H9 (cell line): ENCODE measurements at regions not wholly inside any gene's neighbourhood (a gene's known extent, or its start where the extent isn't known, plus 50 kb on each side); places are given as distances from the start of the nearest gene placed in this dataset.

Source experiments
- DNase-seq: peaks from one replicate; pipeline ENCODE4 v3.0.0-alpha.2; 2017
- H2AFZ ChIP-seq: one replicate; pipeline ENCODE4 v1.6.1; 2013; ENCODE audit warnings: mild to moderate bottlenecking, low read length, control low read depth, moderate library complexity
- H2AK5ac ChIP-seq: 2 replicates; pipeline ENCODE4 v1.6.1; 2013; ENCODE audit warnings: low read length, control low read depth, mixed read lengths; ENCODE audit not compliant: insufficient read length
- H2BK120ac ChIP-seq: one replicate; pipeline ENCODE4 v1.6.1; 2013; ENCODE audit warnings: low read depth, mild to moderate bottlenecking, low read length, control low read depth, inconsistent platforms; ENCODE audit not compliant: poor library complexity, severe bottlenecking
- H2BK12ac ChIP-seq: 2 replicates; pipeline ENCODE4 v1.6.1; 2013; ENCODE audit warnings: low read length, control low read depth, mixed read lengths, low read depth; ENCODE audit not compliant: insufficient read length
- H2BK15ac ChIP-seq: 2 replicates; pipeline ENCODE4 v1.6.1; 2013; ENCODE audit warnings: low read depth, low read length, control low read depth
- H2BK20ac ChIP-seq: one replicate; pipeline ENCODE4 v1.6.1; 2013; ENCODE audit warnings: low read depth, mild to moderate bottlenecking, low read length, control low read depth, inconsistent platforms; ENCODE audit not compliant: poor library complexity, severe bottlenecking
- H2BK5ac ChIP-seq: 2 replicates; pipeline ENCODE4 v1.6.1; 2013; ENCODE audit warnings: low read length, control low read depth, mixed read lengths; ENCODE audit not compliant: insufficient read length
- H3K14ac ChIP-seq: 2 replicates; pipeline ENCODE4 v1.6.1; 2013; ENCODE audit warnings: low read length, control low read depth; ENCODE audit not compliant: insufficient read depth
- H3K18ac ChIP-seq: 2 replicates; pipeline ENCODE4 v1.6.1; 2013; ENCODE audit warnings: low read depth, mild to moderate bottlenecking, mixed read lengths, low read length, control low read depth; ENCODE audit not compliant: insufficient read length
- H3K23ac ChIP-seq: 2 replicates; pipeline ENCODE4 v1.6.1; 2013; ENCODE audit warnings: low read length, control low read depth, mixed read lengths, low read depth; ENCODE audit not compliant: insufficient read length
- H3K23me2 ChIP-seq: 2 replicates; pipeline ENCODE4 v1.6.1; 2013; ENCODE audit warnings: low read depth, mild to moderate bottlenecking, mixed read lengths, low read length, control low read depth; ENCODE audit not compliant: insufficient read length, poor library complexity, severe bottlenecking
- H3K27ac ChIP-seq: 2 replicates; pipeline ENCODE4 v1.5.1; 2013; ENCODE audit warnings: low read length, control low read depth, mixed read lengths, low read depth; ENCODE audit not compliant: insufficient read length
- H3K27me3 ChIP-seq: 2 replicates; pipeline ENCODE4 v1.6.1; 2013; ENCODE audit warnings: low read length, control low read depth, inconsistent platforms; ENCODE audit not compliant: insufficient read depth
- H3K4ac ChIP-seq: 2 replicates; pipeline ENCODE4 v1.6.1; 2013; ENCODE audit warnings: low read depth, mild to moderate bottlenecking, control low read depth, inconsistent platforms, low read length, moderate library complexity
- H3K4me1 ChIP-seq: 2 replicates; pipeline ENCODE4 v1.6.1; 2013; ENCODE audit warnings: low read length, control low read depth, inconsistent platforms; ENCODE audit not compliant: insufficient read depth
- H3K4me2 ChIP-seq: 2 replicates; pipeline ENCODE4 v1.6.1; 2013; ENCODE audit warnings: low read length, control low read depth, mixed read lengths; ENCODE audit not compliant: insufficient read length, insufficient read depth
- H3K56ac ChIP-seq: 2 replicates; pipeline ENCODE4 v1.6.1; 2013; ENCODE audit warnings: low read depth, mild to moderate bottlenecking, mixed read lengths, low read length, control low read depth; ENCODE audit not compliant: insufficient read length
- H3K79me1 ChIP-seq: 2 replicates; pipeline ENCODE4 v1.6.1; 2013; ENCODE audit warnings: low read depth, mild to moderate bottlenecking, moderate library complexity, low read length, control low read depth, inconsistent platforms; ENCODE audit not compliant: insufficient read depth, poor library complexity, severe bottlenecking
- H3K79me2 ChIP-seq: 2 replicates; pipeline ENCODE4 v1.6.1; 2013; ENCODE audit warnings: low read length, control low read depth, inconsistent platforms; ENCODE audit not compliant: insufficient read depth
- H3K9ac ChIP-seq: 2 replicates; pipeline ENCODE4 v1.6.1; 2013; ENCODE audit warnings: low read length, control low read depth, mixed read lengths; ENCODE audit not compliant: insufficient read length; ENCODE audit errors: extremely low read depth
- H3K9me3 ChIP-seq: one replicate; pipeline ENCODE4 v1.6.1; 2013; ENCODE audit warnings: low read depth, low read length, inconsistent platforms; ENCODE audit not compliant: control insufficient read depth
- H3T11ph ChIP-seq: one replicate; pipeline ENCODE4 v1.6.1; 2013; ENCODE audit warnings: mild to moderate bottlenecking, low read length, control low read depth, inconsistent platforms
- H4K20me1 ChIP-seq: one replicate; pipeline ENCODE4 v1.6.1; 2013; ENCODE audit not compliant: control insufficient read depth, insufficient read length, insufficient read depth
- H4K5ac ChIP-seq: 2 replicates; pipeline ENCODE4 v1.6.1; 2013; ENCODE audit warnings: low read depth, mild to moderate bottlenecking, mixed read lengths, low read length, control low read depth; ENCODE audit not compliant: insufficient read length
- H4K8ac ChIP-seq: replicated peaks from 2 replicates; pipeline ENCODE4 v1.6.1; 2013; ENCODE audit warnings: low read length, control low read depth, mixed read lengths, low read depth; ENCODE audit not compliant: insufficient read length
- H4K91ac ChIP-seq: 2 replicates; pipeline ENCODE4 v1.6.1; 2013; ENCODE audit warnings: low read depth, mild to moderate bottlenecking, moderate library complexity, mixed read lengths, low read length, control low read depth; ENCODE audit not compliant: insufficient read length
- H3K27ac Mint-ChIP-seq, 3 experiments: 2 replicates in 2 of 3; 3 replicates in 1 of 3; pipeline ENCODE4 v1.8.0; 2020 to 2021; ENCODE audit warnings: mixed read lengths in 3 of 3, mild to moderate bottlenecking in 1 of 3, moderate library complexity in 1 of 3
- H3K27me3 Mint-ChIP-seq: 2 replicates; pipeline ENCODE4 v1.8.0; 2021; ENCODE audit warnings: low read depth, mild to moderate bottlenecking, moderate library complexity, mixed read lengths
- H3K36me3 Mint-ChIP-seq, 3 experiments: 2 replicates in 2 of 3; 3 replicates in 1 of 3; pipeline ENCODE4 v1.8.0; 2020 to 2021; ENCODE audit warnings: low read depth in 3 of 3, mixed read lengths in 3 of 3; ENCODE audit not compliant: insufficient read depth in 1 of 3
- H3K4me1 Mint-ChIP-seq, 2 experiments: 2 replicates each; pipeline ENCODE4 v1.8.0; 2020; ENCODE audit warnings: mixed read lengths in 2 of 2
- H3K4me3 Mint-ChIP-seq, 2 experiments: 2 replicates in 1 of 2; 3 replicates in 1 of 2; pipeline ENCODE4 v1.8.0; 2020 to 2021; ENCODE audit warnings: mild to moderate bottlenecking in 2 of 2, mixed read lengths in 2 of 2, moderate library complexity in 1 of 2
- H3K9me3 Mint-ChIP-seq, 2 experiments: 2 replicates in 1 of 2; 3 replicates in 1 of 2; pipeline ENCODE4 v1.8.0; 2020; ENCODE audit warnings: mild to moderate bottlenecking in 2 of 2, mixed read lengths in 2 of 2, moderate library complexity in 1 of 2
- CTCF ChIP-seq: fragments of 200-600 bp; sonication (generic); conservative IDR thresholded peaks from 3 replicates; pipeline ENCODE4 v1.8.0; 2021; ENCODE audit warnings: antibody characterized with exemption, mild to moderate bottlenecking
- WGBS: extraction: QIAGEN DNeasy Blood & Tissue Kit; methylation state at CpG from one replicate; pipeline ENCODE4 v1.1.7; 2013; ENCODE audit warnings: missing lambda C conversion rate, low lambda C conversion rate, mixed read lengths; ENCODE audit not compliant: insufficient read length; ENCODE audit errors: extremely low coverage; 5-methylcytosine and 5-hydroxymethylcytosine counted together

GRCh38 chr2:217667512-217667911 lies 335.3 kb downstream of the TNS1 start:
- H3K23ac ChIP-seq: no peak overlapping the region
- H3K4me2 ChIP-seq: no peak overlapping the region
- H4K91ac ChIP-seq: no peak overlapping the region
- H4K20me1 ChIP-seq: no peaks in the 10 kb centered on the region
- H3K9me3 Mint-ChIP-seq: 0 out of 5 replicates have a peak, but pooled peaks cover 0 to 3% of the 10 kb centered on the region in 2 experiments
- H3K79me1 ChIP-seq: no peaks in the 10 kb centered on the region
- no peak overlapping the region for H2BK12ac ChIP-seq
- no peak overlapping the region for H4K5ac ChIP-seq
- H2BK120ac ChIP-seq: no peak overlapping the region
- H3K4me1 ChIP-seq: no peaks in the 10 kb centered on the region
- H4K8ac ChIP-seq: no peak overlapping the region
- no peak overlapping the region for H3K18ac ChIP-seq
- no peak overlapping the region for H3K4ac ChIP-seq
- TF ChIP-seq CTCF: no peak
- DNase-seq: no peak
- no peaks in the 10 kb centered on the region for H3K9me3 ChIP-seq
- H3K27ac ChIP-seq: no peak overlapping the region
- no peak overlapping the region for H3K56ac ChIP-seq
- no peak overlapping the region for H3T11ph ChIP-seq
- no peak overlapping the region for H2AK5ac ChIP-seq
- WGBS: no CpG with 5 or more reads among the region's 3 CpGs
- no peak overlapping the region for H3K14ac ChIP-seq
- no peak overlapping the region for H3K9ac ChIP-seq
- H3K27me3 ChIP-seq: no peaks in the 10 kb centered on the region
- H3K36me3 Mint-ChIP-seq: peaks cover 0 to 2% (median 0%) of the 10 kb centered on the region in 3 experiments; a peak in 2 of 7 replicates
- H3K79me2 ChIP-seq: no peaks in the 10 kb centered on the region
- H3K4me1 Mint-ChIP-seq: no peaks in the 10 kb centered on the region
- peaks cover 7% of the 10 kb centered on the region for H3K27me3 Mint-ChIP-seq
- no peaks in the 10 kb centered on the region for H3K23me2 ChIP-seq
- no peak overlapping the region for H3K27ac Mint-ChIP-seq
- H2BK20ac ChIP-seq: no peak overlapping the region
- H2BK5ac ChIP-seq: no peak overlapping the region
- H2AFZ ChIP-seq: no peak overlapping the region
- H3K4me3 Mint-ChIP-seq: no peak overlapping the region
- H2BK15ac ChIP-seq: no peak overlapping the region
